K562 (cell line): ENCODE measurements at regions not wholly inside any gene's neighbourhood (a gene's known extent, or its start where the extent isn't known, plus 50 kb on each side); places are given as distances from the start of the nearest gene placed in this dataset.

ENCODE experiments used
- SAP30 ChIP-seq: fragments of 200-600 bp; sonication (generic); IDR thresholded peaks from 2 replicates; pipeline ENCODE4 v1.6.1; 2012; ENCODE audit warnings: borderline replicate concordance, low read depth, mild to moderate bottlenecking, moderate library complexity, low read length, control low read depth, inconsistent platforms; ENCODE audit not compliant: insufficient read depth, poor library complexity, severe bottlenecking
- ZNF143 ChIP-seq: sonication (generic); formaldehyde crosslinking; IDR thresholded peaks from 2 replicates; pipeline ENCODE4 v1.9.0; 2022; ENCODE audit warnings: mild to moderate bottlenecking, missing genetic modification reagents
- ZNF217 ChIP-seq: sonication (generic); formaldehyde crosslinking; IDR thresholded peaks from 2 replicates; pipeline ENCODE4 v1.8.0; 2022; ENCODE audit warnings: mild to moderate bottlenecking, missing genetic modification reagents
- ZNF347 ChIP-seq: fragments of 450-650 bp; formaldehyde crosslinking; IDR thresholded peaks from 2 replicates; pipeline ENCODE4 v1.4.0; 2020; ENCODE audit warnings: low read depth, mild to moderate bottlenecking, moderate library complexity
- ZNF407 ChIP-seq: fragments of 450-650 bp; IDR thresholded peaks from 2 replicates; pipeline ENCODE4 v1.6.1; 2016; ENCODE audit warnings: low read depth
- ZNF79 ChIP-seq: fragments of 250-450 bp; sonication (Bioruptor Pico); IDR thresholded peaks from 2 replicates; pipeline ENCODE4 v1.4.0; 2020; ENCODE audit warnings: low read depth, mild to moderate bottlenecking, moderate library complexity

- TF ChIP-seq ZNF407 (no peak), ZNF347 (CRISPR knock-in tag) (no peak), ZNF79 (CRISPR knock-in tag) (no peak), ZNF143 (no peak), ZNF217 (CRISPR knock-in tag) (no peak), SAP30 (no peak)
These were observed 107.1 kb downstream of the SLC6A15 start (continued) for GRCh38 chr12:84805474-84805858.
